HEK293T (cell line): ENCODE measurements at regions not wholly inside any gene's neighbourhood (a gene's known extent, or its start where the extent isn't known, plus 50 kb on each side); places are given as distances from the start of the nearest gene placed in this dataset.

ENCODE experiments used
- ARNT ChIP-seq: fragments of 450-650 bp; IDR thresholded peaks from 2 replicates; pipeline ENCODE4 v1.6.1; 2017; ENCODE audit warnings: mild to moderate bottlenecking
- CTBP1 ChIP-seq: fragments of 450-650 bp; IDR thresholded peaks from 2 replicates; pipeline ENCODE4 v1.6.1; 2016; ENCODE audit warnings: borderline replicate concordance
- FOXA1 ChIP-seq: fragments of 450-650 bp; IDR thresholded peaks from 2 replicates; pipeline ENCODE4 v1.6.1; 2016; ENCODE audit warnings: mild to moderate bottlenecking
- FOXK2 ChIP-seq: fragments of 450-650 bp; IDR thresholded peaks from 2 replicates; pipeline ENCODE4 v1.6.1; 2016; ENCODE audit warnings: mild to moderate bottlenecking
- FOXM1 ChIP-seq: fragments of 450-650 bp; IDR thresholded peaks from 2 replicates; pipeline ENCODE4 v1.6.1; 2017; ENCODE audit warnings: mild to moderate bottlenecking, borderline replicate concordance
- LEF1 ChIP-seq: fragments of 450-650 bp; IDR thresholded peaks from 2 replicates; pipeline ENCODE4 v1.6.1; 2017; ENCODE audit warnings: mild to moderate bottlenecking, borderline replicate concordance
- SP1 ChIP-seq: fragments of 450-650 bp; IDR thresholded peaks from 2 replicates; pipeline ENCODE4 v1.6.1; 2017
- TARDBP ChIP-seq: fragments of 450-650 bp; IDR thresholded peaks from 2 replicates; pipeline ENCODE4 v1.6.1; 2016
- ZNF384 ChIP-seq: fragments of 450-650 bp; IDR thresholded peaks from 2 replicates; pipeline ENCODE4 v1.6.1; 2016

DNA sequence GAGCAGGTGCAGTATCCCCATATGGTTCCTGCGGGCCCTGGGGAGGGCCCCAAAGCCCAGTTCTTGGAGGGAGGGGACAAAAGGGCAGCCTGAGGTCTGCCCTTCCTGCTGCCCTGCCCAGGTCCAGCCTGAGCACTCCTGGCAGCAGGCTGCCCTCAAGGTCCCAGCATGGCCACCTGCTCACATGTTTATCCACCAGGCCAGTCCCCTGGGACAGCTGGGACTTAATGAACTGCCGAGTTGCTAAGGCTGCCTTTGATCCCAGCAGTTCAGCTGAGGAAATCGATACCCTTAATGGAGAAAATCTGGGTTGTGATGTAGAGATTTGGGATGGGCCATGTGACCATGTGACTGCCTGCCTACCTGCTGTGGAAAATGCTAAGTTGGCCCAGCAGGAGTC is 146.2 kb downstream of the TRIM29 start:
- TF ChIP-seq FOXM1 (no peak), TARDBP (no peak), FOXK2 (no peak), ARNT (no peak), ZNF384 (no peak), LEF1 (no peak), CTBP1 (no peak), SP1 (no peak), FOXA1 (no peak)
